Erythroblast (primary cell): ENCODE measurements at regions not wholly inside any gene's neighbourhood (a gene's known extent, or its start where the extent isn't known, plus 50 kb on each side); places are given as distances from the start of the nearest gene placed in this dataset.

ENCODE experiments used
- GATA1 ChIP-seq: IDR thresholded peaks from 2 replicates; pipeline ENCODE4 v1.6.1; 2011; ENCODE audit warnings: low read depth, mild to moderate bottlenecking, control low read depth, low read length, moderate library complexity
- POLR2A ChIP-seq: IDR thresholded peaks from 2 replicates; pipeline ENCODE4 v1.6.1; 2011; ENCODE audit warnings: mild to moderate bottlenecking, low read length

- TF ChIP-seq POLR2A, result no peak
- no peak for TF ChIP-seq GATA1
Observed at GRCh38 chr1:212201461-212201860, 83.7 kb upstream of the PPP2R5A start.
